Esophagus (tissue), 2 donors: ENCODE measurements at regions not wholly inside any gene's neighbourhood (a gene's known extent, or its start where the extent isn't known, plus 50 kb on each side); places are given as distances from the start of the nearest gene placed in this dataset.

ENCODE experiments used
- H3K27ac ChIP-seq, 2 donors: one replicate each; pipeline ENCODE4 v1.5.1; 2013; ENCODE audit warnings: low read depth in 2 of 2, mild to moderate bottlenecking in 2 of 2, inconsistent platforms in 1 of 2, low read length in 1 of 2, moderate library complexity in 1 of 2
- H3K27me3 ChIP-seq, 2 donors: one replicate each; pipeline ENCODE4 v1.6.1; 2013; ENCODE audit warnings: low read length in 2 of 2, control low read depth in 1 of 2, mild to moderate bottlenecking in 1 of 2; ENCODE audit not compliant: insufficient read depth in 2 of 2, control insufficient read depth in 1 of 2
- H3K36me3 ChIP-seq, 2 donors: one replicate each; pipeline ENCODE4 v1.6.1; 2013; ENCODE audit warnings: low read length in 1 of 2; ENCODE audit not compliant: control insufficient read depth in 2 of 2, insufficient read depth in 2 of 2
- H3K4me1 ChIP-seq, 2 donors: one replicate each; pipeline ENCODE4 v1.6.1; 2013; ENCODE audit warnings: low read length in 1 of 2; ENCODE audit not compliant: control insufficient read depth in 2 of 2, insufficient read depth in 2 of 2
- H3K4me3 ChIP-seq, 2 donors: one replicate each; pipeline ENCODE4 v1.5.1; 2013; ENCODE audit warnings: low read length in 2 of 2, mild to moderate bottlenecking in 2 of 2, low read depth in 1 of 2, moderate library complexity in 1 of 2
- H3K9me3 ChIP-seq, 2 donors: one replicate each; pipeline ENCODE4 v1.6.1; 2013; ENCODE audit warnings: mild to moderate bottlenecking in 2 of 2, low read depth in 1 of 2, low read length in 1 of 2, moderate library complexity in 1 of 2; ENCODE audit not compliant: control insufficient read depth in 2 of 2, insufficient read depth in 1 of 2
- WGBS, 2 donors: extraction: QIAGEN DNeasy Blood & Tissue Kit; methylation state at CpG; one replicate each; pipeline ENCODE4 v1.1.7; 2013; 5-methylcytosine and 5-hydroxymethylcytosine counted together
- donor health status: healthy with polysubstance abuse.
- donor health status: Bipolar disorder and iron deficiency.

- no peaks in the 10 kb centered on the region for H3K36me3 ChIP-seq
- 46 to 58% methylated on average over 6 of the region's 6 CpGs for WGBS, 2 donors
These were observed 85.9 kb upstream of the SNX19 start for GRCh38 chr11:131002145-131002544.

DNA sequence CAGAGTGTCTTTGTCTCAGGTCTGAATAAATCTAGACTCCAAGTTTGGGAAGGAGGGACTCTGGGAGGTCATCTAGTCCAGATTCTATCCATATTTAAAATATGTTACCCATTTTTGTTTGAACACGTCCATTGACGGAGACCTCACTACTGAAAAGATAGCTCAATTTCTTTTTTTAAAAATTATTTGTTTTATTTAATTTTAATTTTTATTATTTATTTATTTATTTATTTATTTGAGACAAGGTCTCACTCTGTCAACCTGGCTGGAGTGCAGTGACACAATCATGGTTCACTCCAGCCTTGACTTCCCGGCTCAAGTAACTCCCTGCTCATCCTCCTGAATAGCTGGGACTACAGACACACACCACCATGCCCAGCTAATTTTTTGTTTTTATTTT, 89.5 kb upstream of the SNX19 start:
- no peaks in the 10 kb centered on the region for H3K9me3 ChIP-seq
- WGBS, 2 donors, result 93 to 95% methylated on average over 3 of the region's 3 CpGs
- H3K4me1 ChIP-seq, result no peaks in the 10 kb centered on the region
- no peaks in the 10 kb centered on the region for H3K27me3 ChIP-seq
- H3K36me3 ChIP-seq, result no peaks in the 10 kb centered on the region
- no peak overlapping the region for H3K27ac ChIP-seq
- no peak overlapping the region for H3K4me3 ChIP-seq

More at GRCh38 chr11:131002145-131002544, 85.9 kb upstream of the SNX19 start:
- Histone ChIP-seq H3K9me3 (no peaks in the 10 kb centered on the region), H3K27ac (no peak overlapping the region), H3K4me1 (no peaks in the 10 kb centered on the region), H3K4me3 (no peak overlapping the region), H3K27me3 (no peaks in the 10 kb centered on the region)

GRCh38 chr11:131025020-131025419, 108.7 kb upstream of the SNX19 start:
- no peak overlapping the region for H3K27ac ChIP-seq
- no peaks in the 10 kb centered on the region for H3K27me3 ChIP-seq
- 57 to 61% methylated on average over 1 of the region's 1 CpG for WGBS, 2 donors
- H3K9me3 ChIP-seq, result no peaks in the 10 kb centered on the region
- no peaks in the 10 kb centered on the region for H3K4me1 ChIP-seq
- H3K36me3 ChIP-seq, result no peaks in the 10 kb centered on the region
- H3K4me3 ChIP-seq, result no peak overlapping the region

- no peaks in the 10 kb centered on the region for H3K9me3 ChIP-seq
- H3K27me3 ChIP-seq, result no peaks in the 10 kb centered on the region
- WGBS, 2 donors, result 39 to 41% methylated on average over 7 of the region's 7 CpGs
These were observed 109.3 kb upstream of the SNX19 start for GRCh38 chr11:131025421-131026125.

GRCh38 chr11:131027491-131027890, 111.2 kb upstream of the SNX19 start:
- Histone ChIP-seq H3K9me3 (no peaks in the 10 kb centered on the region), H3K4me1 (no peaks in the 10 kb centered on the region), H3K27ac (no peak overlapping the region), H3K27me3 (no peaks in the 10 kb centered on the region), H3K36me3 (no peaks in the 10 kb centered on the region), H3K4me3 (no peak overlapping the region)
- 80 to 91% methylated on average over 2 of the region's 2 CpGs for WGBS, 2 donors

More at GRCh38 chr11:131025421-131026125, 109.3 kb upstream of the SNX19 start:
- H3K4me1 ChIP-seq, result no peaks in the 10 kb centered on the region
- H3K4me3 ChIP-seq, result no peak overlapping the region
- no peaks in the 10 kb centered on the region for H3K36me3 ChIP-seq
- H3K27ac ChIP-seq, result no peak overlapping the region

GRCh38 chr11:131033151-131033651, 116.9 kb upstream of the SNX19 start:
- Histone ChIP-seq H3K27me3 (no peaks in the 10 kb centered on the region), H3K4me3 (no peak overlapping the region), H3K36me3 (no peaks in the 10 kb centered on the region), H3K9me3 (no peaks in the 10 kb centered on the region), H3K4me1 (no peaks in the 10 kb centered on the region), H3K27ac (peak overlapping the region; percentile 78 to 88)
- WGBS, 2 donors, result 32 to 42% methylated on average over 5 of the region's 5 CpGs

DNA sequence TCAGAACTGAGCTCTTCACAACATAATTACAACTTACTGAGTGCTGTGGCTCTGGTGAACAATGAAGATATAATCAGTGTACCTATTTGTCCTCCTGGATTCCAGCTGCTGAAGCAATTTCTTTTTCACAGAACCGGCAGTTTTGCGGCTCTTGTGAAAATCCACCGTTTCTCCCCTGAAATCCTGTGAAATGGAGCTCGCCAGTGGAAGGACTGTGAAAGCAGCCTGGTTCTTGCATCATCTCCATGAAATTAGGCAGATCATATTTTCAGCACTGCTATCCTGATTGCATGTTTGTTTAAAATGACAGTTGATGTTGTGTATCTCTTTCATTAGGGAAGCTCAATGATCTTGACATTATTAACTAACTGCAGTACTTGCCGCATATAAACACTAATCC, 120.2 kb upstream of the SNX19 start:
- no peaks in the 10 kb centered on the region for H3K9me3 ChIP-seq
- H3K27me3 ChIP-seq, result no peaks in the 10 kb centered on the region
- no peak overlapping the region for H3K27ac ChIP-seq
- no peaks in the 10 kb centered on the region for H3K36me3 ChIP-seq
- no peak overlapping the region for H3K4me3 ChIP-seq
- whole genome bisulfite sequencing, 2 donors, result 78 to 91% methylated on average over 5 of the region's 5 CpGs
- H3K4me1 ChIP-seq, result no peaks in the 10 kb centered on the region

GRCh38 chr11:131037873-131038272, 121.6 kb upstream of the SNX19 start:
- H3K27ac ChIP-seq, result no peak overlapping the region
- H3K4me1 ChIP-seq, result no peaks in the 10 kb centered on the region
- H3K36me3 ChIP-seq, result no peaks in the 10 kb centered on the region
- H3K9me3 ChIP-seq, result no peaks in the 10 kb centered on the region
- H3K27me3 ChIP-seq, result no peaks in the 10 kb centered on the region
- no peak overlapping the region for H3K4me3 ChIP-seq
- WGBS, 2 donors, result 54 to 59% methylated on average over 7 of the region's 7 CpGs

DNA sequence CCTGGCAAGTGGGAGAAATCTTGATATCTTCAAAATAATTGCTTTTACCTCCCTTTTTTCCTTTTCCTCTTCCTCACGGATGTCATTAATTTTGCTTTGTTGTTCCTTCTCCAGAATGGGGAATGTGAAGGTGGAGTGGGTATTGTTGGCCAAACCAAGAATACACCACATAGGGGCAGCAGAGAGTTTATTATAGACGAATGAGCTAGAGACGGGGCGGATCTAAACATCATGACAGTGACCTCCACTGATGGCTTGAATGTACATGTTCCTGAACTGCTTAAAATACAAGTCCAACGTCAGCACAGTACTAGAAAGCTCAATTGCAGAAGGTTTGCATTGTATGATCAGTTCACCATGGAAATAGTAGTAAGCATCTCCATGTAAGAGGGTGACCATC, 122.3 kb upstream of the SNX19 start:
- no peak overlapping the region for H3K27ac ChIP-seq
- H3K36me3 ChIP-seq, result no peaks in the 10 kb centered on the region
- WGBS, 2 donors, result 37 to 38% methylated on average over 5 of the region's 5 CpGs
- no peaks in the 10 kb centered on the region for H3K4me1 ChIP-seq
- no peak overlapping the region for H3K4me3 ChIP-seq
- no peaks in the 10 kb centered on the region for H3K9me3 ChIP-seq
- H3K27me3 ChIP-seq, result no peaks in the 10 kb centered on the region
